H54 (cell line): ENCODE measurements at regions not wholly inside any gene's neighbourhood (a gene's known extent, or its start where the extent isn't known, plus 50 kb on each side); places are given as distances from the start of the nearest gene placed in this dataset.
"Not testable (repeated sequence)": the region's sequence is repeated elsewhere in the genome, so short reads cannot be mapped to it uniquely, and the experiment has no call there.

Source experiments
- DNase-seq: peaks from one replicate; pipeline ENCODE4 v3.0.0; 2011; ENCODE audit warnings: low spot score, mixed read lengths; ENCODE audit not compliant: insufficient read length
- FAIRE-seq: peaks from 3 replicates; lab custom pipeline; 2011; peaks lifted over from hg19 to GRCh38; lab: Jason Lieb, UNC
- POLR2A ChIP-seq: IDR thresholded peaks from 2 replicates; pipeline ENCODE4 v1.6.1; 2011; ENCODE audit warnings: low read depth, mild to moderate bottlenecking, low read length

DNA sequence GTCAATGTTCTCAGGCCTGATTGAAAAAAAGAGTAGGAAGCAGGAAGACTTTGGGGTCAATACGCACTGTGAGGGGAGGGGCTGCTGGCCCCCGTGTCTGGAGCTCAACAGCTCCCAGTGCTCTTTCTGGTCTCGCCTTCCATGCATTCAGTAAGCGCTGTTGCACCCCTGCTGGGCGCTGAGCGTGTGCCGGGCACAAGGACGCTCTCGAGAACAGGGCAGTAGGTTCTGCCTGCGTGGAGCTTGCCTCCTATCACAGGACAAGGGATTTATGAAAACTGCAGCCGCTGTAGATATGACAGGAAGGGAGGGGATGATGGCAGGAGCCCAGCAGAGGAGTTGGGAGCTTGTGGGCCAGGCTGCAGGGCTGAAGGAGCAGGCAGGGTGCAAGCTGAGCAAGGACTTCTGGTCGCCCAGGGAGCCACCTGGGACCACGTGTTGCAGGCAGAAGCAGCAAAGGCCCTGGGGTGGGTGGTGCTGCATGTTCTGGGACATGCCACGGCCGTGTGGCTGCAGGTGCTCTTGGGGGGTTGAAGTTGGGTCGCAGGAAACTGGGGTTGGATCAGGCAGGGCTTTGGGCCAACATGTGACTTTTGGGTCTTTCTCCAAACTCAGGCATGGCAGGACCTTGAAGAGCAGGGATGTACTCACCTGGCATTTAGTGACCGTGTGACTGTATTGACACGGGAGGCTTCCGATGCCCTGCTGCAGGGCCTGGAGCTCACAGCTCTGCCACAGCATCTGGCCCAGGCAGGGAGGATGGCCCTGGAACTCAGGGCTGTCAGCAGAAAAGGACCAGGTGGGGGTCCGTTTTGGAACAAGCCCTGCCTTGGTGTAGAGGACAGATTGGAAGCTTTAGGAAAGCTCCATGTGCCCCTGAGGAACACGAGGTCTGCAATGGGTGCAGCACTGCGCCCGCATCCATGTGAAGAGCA, 97.9 kb downstream of the CPZ start:
- DNase-seq (no peak), FAIRE-seq (no peak)
- no peak for TF ChIP-seq POLR2A

DNA sequence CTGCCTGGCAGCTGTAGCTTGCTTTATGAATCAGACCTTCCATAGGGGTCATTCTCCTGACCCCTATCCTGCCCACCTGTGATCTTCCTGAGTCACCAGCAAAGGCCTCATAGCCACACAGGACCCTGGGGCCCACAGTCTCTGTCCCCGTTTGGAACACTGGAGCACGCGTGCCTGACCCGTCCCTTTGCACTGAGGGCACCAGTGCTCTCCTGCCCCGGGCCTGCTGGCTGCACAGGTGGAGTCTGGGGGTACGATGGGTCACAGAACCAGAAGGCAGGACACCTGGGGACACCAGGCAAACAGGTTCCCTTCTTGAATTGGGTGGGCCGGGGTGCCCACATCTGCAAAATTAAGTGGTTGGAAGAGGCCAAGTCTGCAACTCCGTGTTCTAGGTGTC, 97.2 kb downstream of the CPZ start:
- no peak for FAIRE-seq
- DNase-seq: no peak
- TF ChIP-seq POLR2A: no peak

DNA sequence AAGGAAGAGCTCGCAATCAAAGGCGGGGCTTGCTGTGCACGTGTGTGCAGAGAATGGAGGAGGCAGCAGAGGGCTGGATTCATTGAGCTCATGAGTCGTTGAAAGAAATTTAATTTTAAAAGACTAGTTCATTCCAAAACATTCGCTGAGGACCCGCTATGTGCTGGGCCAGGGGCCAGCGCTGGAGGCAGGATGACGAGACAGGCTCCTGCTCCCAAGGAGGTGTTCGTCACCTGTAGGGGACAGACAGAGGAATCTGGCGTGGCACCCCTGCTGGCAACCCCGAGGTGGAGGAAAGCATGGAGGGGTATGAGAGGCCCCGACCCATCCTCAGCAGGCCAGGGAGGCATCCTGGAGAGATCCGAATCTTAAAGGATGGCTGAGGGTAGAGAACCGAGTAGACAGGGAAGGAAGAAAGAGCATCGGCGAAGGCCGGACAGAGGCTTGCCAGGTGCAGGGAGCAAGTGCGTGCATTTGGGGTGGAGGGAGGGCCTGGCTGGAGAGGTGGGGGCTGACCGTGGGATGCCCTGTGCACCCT, 96.4 kb downstream of the CPZ start:
- FAIRE-seq (no peak), DNase-seq (no peak)
- no peak for TF ChIP-seq POLR2A

DNA sequence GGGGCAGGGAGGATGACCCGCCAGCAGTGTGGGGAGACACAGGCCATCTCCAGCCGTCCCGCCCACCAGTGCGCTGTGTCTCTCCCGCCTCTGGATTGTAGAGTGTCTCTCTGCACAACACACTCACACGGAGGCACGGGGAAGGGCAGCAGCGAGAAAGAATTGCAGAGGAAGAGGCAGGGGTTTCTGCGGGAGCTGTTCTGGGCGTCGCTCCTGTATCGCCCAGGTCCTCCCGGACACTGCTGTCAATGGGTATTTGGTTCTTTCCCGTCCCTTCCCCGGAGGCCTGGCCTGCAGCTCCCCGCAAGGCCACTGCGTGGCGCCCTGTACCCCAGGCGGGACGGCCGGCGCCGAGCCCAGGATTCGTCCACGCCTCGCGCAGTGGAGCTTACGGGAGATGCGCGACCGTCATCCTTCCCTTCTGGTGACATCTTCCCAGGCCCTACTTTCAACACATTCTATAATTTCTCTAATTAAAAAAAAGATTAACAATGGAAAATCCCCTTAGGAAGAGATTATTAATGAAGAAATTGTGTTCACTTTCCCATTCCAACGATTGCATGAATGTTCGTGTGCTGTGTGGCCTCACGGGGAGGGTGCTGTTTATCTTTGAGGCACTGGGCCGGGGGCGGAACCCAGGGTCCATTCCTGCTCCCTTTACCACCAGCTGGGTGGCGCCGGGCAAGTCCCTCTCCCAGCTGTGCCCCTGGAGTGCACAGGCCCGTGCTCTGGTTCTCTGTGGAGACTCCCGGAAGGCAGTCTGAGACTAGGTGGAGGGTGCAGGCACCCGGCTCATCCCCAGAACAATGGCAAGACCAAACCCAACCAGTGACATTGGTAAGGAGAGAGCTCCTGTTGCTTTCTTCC, 95.7 kb downstream of the CPZ start:
- DNase-seq: no peak
- FAIRE-seq: no peak
- TF ChIP-seq POLR2A: no peak

DNA sequence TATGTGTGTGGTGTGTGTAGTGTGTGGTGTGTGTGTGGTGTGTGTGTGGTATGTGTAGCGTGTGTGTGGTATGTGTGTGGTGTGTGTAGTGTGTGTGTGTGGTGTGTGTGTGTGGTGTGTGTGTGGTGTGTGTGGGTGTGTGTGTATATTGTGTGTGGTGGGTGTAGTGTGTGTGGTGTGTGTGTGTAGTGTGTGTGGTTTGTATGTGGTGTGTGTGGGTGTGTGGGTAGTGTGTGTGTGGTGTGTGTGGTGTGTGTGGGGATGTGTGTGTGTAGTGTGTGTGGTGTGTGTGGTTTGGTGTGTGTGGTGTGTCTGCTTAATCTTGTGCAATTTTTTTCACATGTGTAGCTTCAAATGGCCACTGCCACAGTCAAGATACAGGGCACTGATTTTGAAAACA, 94.5 kb downstream of the CPZ start:
- DNase-seq (no peak), FAIRE-seq (no peak)
- TF ChIP-seq POLR2A: no peak

DNA sequence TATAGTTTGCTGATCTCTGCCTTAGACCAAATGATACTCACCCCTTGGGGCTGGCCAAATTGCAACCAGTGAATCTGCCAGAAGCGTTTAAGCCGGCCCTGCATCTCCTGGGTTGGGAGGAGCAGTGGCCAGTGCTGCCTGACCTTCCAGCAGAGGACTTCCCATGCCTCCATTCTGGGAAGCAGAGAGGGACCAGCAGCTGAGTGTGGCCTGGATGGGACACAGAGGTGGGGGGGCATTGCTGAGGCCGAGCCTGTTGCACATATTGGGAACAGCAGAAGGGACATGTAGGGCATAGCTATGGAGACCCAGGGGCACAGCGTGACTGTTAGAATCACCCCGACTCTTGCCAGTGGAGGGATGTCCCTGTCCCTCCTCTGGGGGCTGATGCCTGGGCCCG, 93.3 kb downstream of the CPZ start:
- no peak for DNase-seq
- no peak for TF ChIP-seq POLR2A
- FAIRE-seq: no peak

DNA sequence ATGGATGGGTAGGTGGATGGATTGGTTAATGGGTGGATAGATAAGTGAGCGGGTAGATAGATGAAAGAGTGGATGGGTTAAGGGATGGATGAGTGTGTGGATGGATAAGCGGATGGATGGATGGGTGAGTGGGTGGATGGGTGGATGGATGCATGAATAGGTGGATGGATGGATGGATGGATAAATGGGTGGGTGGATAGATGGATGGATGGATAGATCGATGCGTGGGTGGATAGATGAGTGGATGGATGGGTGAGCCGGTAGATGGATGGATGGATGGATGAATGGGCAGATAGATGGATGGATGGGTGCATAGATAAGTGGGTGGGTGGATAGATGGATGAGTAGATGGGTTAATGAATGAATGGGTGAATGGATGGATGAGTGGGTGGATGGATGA, 90.9 kb downstream of the CPZ start:
- DNase-seq (no peak), FAIRE-seq (no peak)
- no peak for TF ChIP-seq POLR2A

DNA sequence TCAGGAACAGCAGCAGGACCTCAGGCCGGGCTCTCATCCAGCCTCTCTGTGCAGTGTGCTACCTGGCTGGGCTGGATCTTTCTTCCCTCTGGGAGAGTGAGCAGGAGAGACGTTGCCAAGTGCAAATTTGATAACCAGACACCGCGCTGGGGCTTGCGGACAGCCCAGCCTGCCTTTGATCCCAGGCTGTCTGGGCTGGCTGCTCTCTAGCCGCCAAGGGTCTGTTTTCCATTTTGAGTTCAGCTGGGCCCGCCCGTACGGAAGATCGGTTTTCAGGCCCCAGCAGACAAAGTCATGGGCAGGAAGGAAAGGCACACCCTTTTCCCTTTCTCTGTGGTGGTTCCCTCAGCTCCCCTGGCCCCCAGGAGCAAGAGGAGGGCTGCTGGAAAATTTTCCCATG, 90.2 kb downstream of the CPZ start:
- DNase-seq (no peak), FAIRE-seq (no peak)
- TF ChIP-seq POLR2A: no peak

DNA sequence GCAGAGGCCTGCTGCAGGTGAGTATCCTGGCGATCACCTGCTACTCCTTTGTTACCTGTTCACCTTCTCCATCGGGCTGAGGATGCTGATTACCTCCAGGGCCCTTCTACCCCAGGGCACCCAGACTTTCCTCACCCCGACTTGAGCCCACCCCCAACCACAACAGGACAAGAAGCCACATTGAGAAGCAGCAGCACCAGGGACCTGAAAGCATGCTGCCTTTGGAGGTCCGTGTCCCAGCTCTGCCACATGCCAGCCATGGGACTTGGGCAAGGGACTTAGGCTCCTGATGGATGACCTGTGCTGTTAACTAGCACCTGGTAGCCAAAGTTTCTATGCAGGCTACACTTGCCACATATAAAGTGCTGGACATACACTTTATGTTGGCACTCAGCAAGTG, 89.7 kb downstream of the CPZ start:
- FAIRE-seq (no peak), DNase-seq (no peak)
- no peak for TF ChIP-seq POLR2A

DNA sequence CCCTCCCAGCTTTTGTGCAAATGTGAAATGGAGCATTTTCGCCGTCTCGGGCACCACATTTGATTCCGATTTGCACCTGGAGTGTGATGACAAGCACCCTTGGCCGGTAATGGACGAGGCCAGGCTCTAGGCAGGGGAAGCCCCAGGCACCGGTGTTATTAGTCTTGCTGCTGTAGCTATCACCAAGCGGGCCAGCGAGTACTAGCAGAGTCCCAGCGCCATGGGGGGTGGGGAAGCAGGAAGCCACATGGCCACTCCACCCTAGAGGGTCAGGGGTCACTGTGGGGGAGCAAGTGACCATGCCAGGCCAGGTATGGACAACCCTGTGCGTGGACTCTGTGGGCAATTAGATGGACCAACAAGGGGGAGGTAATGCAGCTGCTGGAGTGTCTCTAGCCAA, 88.8 kb downstream of the CPZ start:
- FAIRE-seq (no peak), DNase-seq (no peak)
- no peak for TF ChIP-seq POLR2A

DNA sequence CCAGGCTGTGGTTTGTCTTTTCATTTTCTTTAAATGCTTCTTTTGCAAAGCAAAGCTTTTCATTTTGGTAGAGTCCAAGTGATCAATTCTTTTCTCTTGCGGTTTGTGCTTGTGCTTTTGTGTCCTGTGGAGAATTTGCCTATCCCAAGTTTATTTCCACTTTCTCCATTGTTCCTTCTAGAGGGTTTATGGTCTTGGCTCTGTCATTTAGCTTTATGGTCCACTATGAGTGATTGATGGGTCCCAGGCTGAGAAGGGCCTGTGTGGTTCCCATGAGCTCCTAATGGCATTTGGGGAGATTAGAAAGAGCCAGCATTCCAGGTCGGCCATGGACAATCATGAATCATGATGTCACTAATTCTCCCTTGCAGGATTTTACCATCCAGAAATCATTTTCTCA, 86.5 kb downstream of the CPZ start:
- no peak for FAIRE-seq
- DNase-seq: no peak
- TF ChIP-seq POLR2A: no peak

DNA sequence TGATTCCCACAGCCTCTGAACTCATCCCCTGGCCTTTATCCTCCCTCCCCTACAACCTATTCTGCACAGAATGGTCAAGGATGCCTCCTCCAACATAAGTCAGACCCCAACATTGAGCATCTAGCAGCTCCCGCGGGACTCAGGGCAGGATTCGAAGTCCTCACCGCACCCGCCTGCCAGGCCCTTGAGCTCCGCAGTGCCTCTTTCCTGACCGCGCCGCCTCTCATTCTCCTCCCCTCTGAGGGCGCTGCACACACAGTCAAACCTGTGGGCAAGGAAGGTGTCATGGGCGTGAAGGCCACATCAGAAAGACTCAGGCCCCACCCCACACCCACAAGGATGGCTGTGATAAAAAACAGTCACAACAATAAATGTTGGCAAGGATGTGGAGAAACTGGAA, 84.1 kb downstream of the CPZ start:
- TF ChIP-seq POLR2A: no peak
- FAIRE-seq: no peak
- DNase-seq: no peak

DNA sequence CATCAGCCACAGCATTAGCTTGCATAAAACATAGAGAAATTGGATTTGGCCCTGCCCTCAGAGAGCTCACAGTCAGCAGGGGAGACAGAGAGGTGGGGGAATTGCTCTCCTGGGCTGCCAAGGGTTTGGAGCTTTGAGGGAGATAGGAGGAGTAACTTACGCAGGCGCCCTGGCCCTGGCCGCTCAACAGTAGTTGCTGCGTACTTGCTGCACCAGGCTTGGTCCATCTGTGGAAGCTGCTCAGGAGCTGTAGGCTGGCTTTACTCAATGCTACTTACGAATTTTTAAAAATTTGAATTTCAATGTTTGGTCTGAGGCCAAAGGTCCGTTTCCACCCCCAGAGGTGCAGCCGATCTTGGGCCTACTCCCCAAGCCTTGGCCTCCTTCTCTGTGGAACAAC, 83.3 kb downstream of the CPZ start:
- no peak for TF ChIP-seq POLR2A
- FAIRE-seq: no peak
- no peak for DNase-seq

DNA sequence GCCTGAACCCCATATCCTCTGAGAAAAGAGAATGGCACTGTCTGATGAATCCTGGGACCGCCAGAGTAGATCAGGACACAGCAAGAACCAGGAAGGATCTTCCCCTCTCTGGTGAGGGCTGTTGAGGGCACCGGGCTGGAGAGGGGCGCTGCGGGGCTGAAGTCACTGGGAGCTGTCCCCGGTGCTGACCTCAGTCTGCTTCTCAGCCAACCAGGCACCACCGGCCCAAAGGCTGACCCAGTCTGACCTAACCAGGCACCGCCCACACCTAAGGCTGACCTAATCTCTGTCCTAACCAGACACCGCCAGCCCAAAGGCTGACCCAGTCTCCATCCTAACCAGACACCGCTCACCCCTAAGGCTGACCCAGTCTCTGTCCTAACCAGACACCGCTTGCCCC, 82.8 kb downstream of the CPZ start:
- no peak for DNase-seq
- FAIRE-seq: no peak
- no peak for TF ChIP-seq POLR2A

DNA sequence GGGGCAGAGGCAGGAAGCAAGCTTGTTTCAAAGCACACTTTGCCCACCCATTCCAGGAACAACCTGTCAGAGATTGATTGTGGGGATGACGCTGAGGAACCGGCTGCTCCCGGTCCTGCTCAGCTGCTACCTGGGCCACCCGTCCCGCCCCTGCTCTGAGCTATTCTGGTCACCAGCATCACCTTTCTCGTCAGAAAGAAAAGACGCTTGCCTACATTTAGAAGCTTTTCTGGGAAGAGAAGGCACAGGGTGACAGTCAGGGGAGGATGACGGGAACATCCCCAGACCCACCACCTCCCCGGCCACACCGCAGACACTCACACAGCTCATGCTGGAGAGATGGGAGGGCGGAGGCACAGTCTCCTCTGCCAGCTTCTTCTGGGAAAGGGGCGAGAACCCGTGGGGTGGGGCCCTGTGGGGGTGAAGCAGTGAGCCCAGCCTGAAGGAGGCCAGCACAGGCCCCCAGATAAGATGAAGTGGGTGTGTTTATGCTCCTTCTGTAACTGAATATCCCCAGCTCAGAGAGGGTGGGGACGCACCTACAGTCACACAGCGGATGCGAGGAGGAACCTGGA, 81.8 kb downstream of the CPZ start:
- FAIRE-seq (no peak), DNase-seq (no peak)
- no peak for TF ChIP-seq POLR2A

DNA sequence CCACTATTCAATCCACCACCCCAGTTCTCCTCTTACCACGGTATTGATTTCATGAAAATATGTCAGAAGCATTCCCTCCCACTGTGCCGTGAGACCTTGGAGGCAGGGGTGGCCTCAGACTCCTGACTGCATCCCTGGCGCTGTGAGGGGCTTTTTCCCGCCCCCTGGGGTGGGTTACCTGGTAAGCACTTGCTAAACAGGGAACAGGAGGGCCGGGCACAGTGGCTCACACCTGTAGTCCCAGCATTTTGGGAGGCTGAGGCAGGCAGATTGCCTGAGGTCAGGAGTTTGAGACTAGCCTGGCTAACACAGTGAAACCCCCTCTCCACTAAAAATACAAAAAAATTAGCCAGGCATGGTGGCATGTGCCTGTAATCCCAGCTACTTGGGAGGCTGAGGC, 80.5 kb downstream of the CPZ start:
- DNase-seq, FAIRE-seq: not testable (repeated sequence)
